GM12873 (cell line): ENCODE measurements at regions not wholly inside any gene's neighbourhood (a gene's known extent, or its start where the extent isn't known, plus 50 kb on each side); places are given as distances from the start of the nearest gene placed in this dataset.

Experiments used
- CTCF ChIP-seq: IDR thresholded peaks from 2 replicates; pipeline ENCODE4 v1.5.1; 2012; ENCODE audit warnings: low read depth, mild to moderate bottlenecking, moderate library complexity, low read length, control low read depth; ENCODE audit not compliant: insufficient read depth; ENCODE audit errors: missing control alignments

- no peak for TF ChIP-seq CTCF
Measured at GRCh38 chr15:35320158-35320780, 225.7 kb downstream of the DPH6 start.

GRCh38 chr15:35319354-35319753 lies 226.6 kb downstream of the DPH6 start:
- no peak for TF ChIP-seq CTCF

GRCh38 chr15:35317217-35317616 lies 228.7 kb downstream of the DPH6 start:
- TF ChIP-seq CTCF = no peak

GRCh38 chr15:35312344-35312743 lies 227.2 kb upstream of the NANOGP8 start:
- TF ChIP-seq CTCF = no peak

GRCh38 chr15:35311615-35312014 lies 226.5 kb upstream of the NANOGP8 start:
- no peak for TF ChIP-seq CTCF

- TF ChIP-seq CTCF = no peak
Measured at GRCh38 chr15:35309886-35310285, 224.8 kb upstream of the NANOGP8 start.

- TF ChIP-seq CTCF = no peak
Measured at GRCh38 chr15:35308802-35309201, 223.7 kb upstream of the NANOGP8 start.
